NOMO-1 treated with DMSO at 0.1 percent for 48 hours (cell line): ENCODE measurements at regions not wholly inside any gene's neighbourhood (a gene's known extent, or its start where the extent isn't known, plus 50 kb on each side); places are given as distances from the start of the nearest gene placed in this dataset.

ENCODE experiments used
- DNase-seq: peaks from one replicate; lab custom pipeline; 2025; ENCODE audit not compliant: unreplicated experiment; lab: John Stamatoyannopoulos, UW

- no peak for DNase-seq
Measured at GRCh38 chr6:165729307-165729936, 66.4 kb upstream of the PDE10A start.

- DNase-seq: no peak
Measured at GRCh38 chr6:165728216-165728615, 65.2 kb upstream of the PDE10A start.

- no peak for DNase-seq
Measured at GRCh38 chr6:165726965-165727381, 63.9 kb upstream of the PDE10A start.

- DNase-seq: no peak
Measured at GRCh38 chr6:165726290-165726875, 63.3 kb upstream of the PDE10A start.

- DNase-seq: no peak
Measured at GRCh38 chr6:165725201-165725600, 62.2 kb upstream of the PDE10A start.

- DNase-seq: no peak
Measured at GRCh38 chr6:165723326-165723725, 60.3 kb upstream of the PDE10A start.

GRCh38 chr6:165722022-165722421, 59.0 kb upstream of the PDE10A start:
- DNase-seq: no peak

GRCh38 chr6:165721356-165721755, 58.3 kb upstream of the PDE10A start:
- no peak for DNase-seq

GRCh38 chr6:165718491-165718891, 55.5 kb upstream of the PDE10A start:
- no peak for DNase-seq

- DNase-seq: no peak
Measured at GRCh38 chr6:165717732-165718465, 54.9 kb upstream of the PDE10A start.

GRCh38 chr6:165716886-165717285, 53.8 kb upstream of the PDE10A start:
- no peak for DNase-seq

GRCh38 chr6:165715428-165715827, 52.4 kb upstream of the PDE10A start:
- no peak for DNase-seq

- no peak for DNase-seq
Measured at GRCh38 chr6:165714907-165715306, 51.9 kb upstream of the PDE10A start.

- DNase-seq: no peak
Measured at GRCh38 chr6:165713845-165714466, 50.9 kb upstream of the PDE10A start.
